ENCODE measurements at regions not wholly inside any gene's neighbourhood (a gene's known extent, or its start where the extent isn't known, plus 50 kb on each side); places are given as distances from the start of the nearest gene placed in this dataset.
"Not testable (repeated sequence)": the region's sequence is repeated elsewhere in the genome, so short reads cannot be mapped to it uniquely, and the experiment has no call there.

DNA sequence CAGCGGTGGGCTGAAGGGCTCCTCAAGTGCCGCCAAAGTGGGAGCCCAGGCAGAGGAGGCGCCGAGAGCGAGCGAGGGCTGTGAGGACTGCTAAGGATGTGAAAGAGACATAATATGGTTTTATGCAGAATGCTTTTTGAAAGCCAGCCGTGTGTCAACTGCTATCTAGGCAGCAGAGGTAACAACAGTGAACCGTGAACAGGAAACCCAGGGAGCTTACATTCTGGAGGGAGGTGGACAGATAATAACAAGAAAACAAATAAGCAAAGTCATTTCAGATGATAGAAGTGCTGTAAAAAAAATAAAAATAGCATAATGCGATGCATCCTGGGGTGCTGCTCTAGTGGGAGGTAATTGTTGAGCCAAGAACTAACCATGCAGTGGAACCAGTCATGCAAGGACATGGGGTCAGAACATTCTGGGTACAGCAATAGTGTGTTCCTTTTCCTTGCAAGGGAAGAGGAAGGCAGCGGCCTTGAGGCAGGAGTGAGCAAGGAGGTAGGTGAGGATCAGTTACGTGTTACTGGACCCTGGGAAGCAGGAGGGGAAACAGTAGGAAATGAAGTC lies 134.4 kb upstream of the TMEM170B start:
- DNase-seq: no peak

DNA sequence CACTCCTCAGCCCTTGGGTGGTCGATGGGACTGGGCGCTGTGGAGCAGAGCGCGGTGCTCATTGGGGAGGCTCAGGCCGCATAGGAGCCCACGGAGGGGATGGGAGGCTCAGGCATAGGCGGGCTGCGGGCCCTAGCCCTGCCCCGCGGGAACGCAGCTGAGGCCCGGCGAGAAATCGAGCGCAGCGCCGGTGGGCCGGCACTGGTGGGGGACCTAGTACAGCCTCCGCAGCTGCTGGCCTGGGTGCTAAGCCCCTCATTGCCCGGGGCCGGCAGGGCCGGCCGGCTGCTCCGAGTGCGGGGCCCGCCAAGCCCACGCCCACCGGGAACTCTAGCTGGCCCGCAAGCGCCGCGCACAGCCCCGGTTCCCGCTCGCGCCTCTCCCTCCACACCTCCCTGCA lies 135.0 kb upstream of the TMEM170B start:
- not testable (repeated sequence) for DNase-seq

DNA sequence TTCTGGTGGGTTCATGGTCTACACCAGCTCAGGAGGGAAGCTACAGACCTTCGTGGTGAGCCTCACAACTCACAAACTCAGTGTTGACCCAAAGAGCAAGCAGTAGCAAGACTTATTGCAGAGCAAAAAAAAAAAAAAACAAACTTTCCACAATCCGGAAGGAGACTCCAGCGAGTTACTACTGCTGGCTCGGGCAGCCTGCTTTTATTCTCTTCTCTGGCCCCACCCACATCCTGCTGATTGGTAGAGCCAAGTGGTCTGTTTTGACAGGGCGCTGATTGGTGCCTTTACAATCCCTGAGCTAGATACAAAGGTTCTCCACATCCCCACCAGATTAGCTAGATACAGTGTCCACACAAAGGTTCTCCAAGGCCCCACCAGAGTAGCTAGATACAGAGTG lies 135.6 kb upstream of the TMEM170B start:
- not testable (repeated sequence) for DNase-seq

DNA sequence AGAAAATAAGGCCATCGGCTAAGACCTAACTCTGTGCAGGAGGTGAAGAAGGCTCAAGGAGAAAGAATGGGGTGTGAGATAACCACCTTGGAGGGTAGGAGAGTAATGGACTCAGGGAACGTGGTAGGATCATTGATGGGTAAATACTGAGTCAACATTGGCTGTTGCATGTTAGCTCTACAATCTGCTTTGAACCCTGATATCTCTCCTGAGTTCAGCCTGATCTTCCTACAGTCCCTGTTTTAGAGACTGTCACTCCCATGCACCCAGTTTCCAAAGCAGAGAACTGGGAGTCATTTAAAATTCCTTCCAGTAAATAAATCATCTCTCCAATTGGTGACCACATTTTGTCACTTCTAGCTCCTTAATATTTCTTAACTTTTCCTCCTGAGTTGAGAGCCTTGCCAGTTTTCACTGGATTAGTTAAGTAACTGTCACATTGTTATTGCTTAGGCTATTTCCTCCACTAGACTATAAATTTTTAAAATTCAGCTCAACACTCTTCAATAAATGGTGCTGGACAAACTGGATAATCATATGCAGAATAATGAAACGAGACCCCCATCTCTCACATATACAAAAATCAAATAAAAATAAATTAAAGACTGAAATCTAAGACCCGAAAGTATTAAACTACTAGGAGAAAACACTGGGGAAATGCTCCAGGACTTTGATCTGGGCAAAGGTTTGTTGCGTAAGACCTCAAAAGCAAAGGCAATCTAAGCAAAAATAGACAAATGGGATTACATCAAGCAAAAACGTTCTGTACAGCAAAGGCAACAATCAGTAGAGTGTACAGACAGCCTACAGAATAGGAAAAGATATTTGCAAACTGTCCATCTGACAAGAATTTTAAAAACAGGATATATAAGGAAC lies 138.9 kb upstream of the TMEM170B start:
- DNase-seq: no peak

DNA sequence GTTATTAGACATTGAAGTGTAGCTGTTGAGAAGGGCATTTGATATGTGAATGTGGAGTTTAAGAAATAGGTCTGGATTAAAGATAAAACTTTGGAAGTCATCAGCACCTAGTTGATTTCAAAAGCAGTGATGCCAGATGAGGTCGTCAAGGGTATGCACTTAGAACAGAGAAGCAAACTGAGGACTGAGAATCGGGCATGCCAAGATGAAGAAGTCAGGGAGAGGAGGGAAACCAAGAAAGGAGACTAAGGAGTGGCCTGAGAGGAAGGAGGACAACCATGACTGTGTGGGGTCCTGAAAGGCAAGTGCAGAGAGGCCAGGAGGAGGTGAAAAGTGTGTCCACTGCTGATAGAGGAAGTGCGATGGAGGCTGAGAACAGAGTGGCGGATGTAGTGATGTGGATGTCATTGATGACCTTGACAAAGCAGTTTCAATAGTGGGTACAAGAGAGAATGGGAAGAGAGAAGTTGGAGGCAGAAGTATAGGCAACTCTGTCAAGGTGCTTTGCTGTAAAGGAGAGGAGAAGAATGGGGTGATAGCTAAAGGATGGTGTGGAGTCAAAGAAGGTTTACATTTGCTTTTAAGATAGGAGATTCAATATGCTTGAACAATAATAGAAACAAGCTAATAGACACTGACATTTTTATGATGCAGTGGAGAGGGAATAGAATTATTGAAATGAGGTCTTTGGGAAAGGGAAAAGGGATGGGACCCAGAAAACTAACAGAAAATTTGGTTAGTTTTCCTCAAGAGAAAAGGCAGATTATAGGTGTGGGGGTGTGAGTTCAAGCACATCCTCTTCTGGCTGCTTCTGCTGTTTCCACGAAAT lies 139.7 kb upstream of the TMEM170B start:
- DNase-seq: no peak

DNA sequence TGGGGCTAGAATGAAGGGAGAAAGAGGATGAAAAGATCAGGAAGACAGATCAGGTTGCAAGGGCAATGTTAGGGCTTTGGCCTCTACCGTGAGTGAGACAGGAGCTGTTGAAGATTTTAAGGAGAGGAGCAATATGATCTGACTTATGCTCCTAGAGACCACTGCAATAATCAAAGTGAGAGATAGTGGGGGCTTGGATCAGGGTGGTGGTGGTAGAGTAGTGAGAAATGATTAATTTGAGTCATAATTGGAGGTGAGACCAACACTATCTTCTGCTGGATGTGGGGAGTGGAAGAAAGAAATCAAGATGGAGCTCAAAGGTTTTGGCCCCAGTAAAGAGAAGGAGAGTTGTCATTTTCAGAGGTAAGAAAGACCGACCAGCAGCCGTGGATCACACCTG lies 140.7 kb upstream of the TMEM170B start:
- no peak for DNase-seq

DNA sequence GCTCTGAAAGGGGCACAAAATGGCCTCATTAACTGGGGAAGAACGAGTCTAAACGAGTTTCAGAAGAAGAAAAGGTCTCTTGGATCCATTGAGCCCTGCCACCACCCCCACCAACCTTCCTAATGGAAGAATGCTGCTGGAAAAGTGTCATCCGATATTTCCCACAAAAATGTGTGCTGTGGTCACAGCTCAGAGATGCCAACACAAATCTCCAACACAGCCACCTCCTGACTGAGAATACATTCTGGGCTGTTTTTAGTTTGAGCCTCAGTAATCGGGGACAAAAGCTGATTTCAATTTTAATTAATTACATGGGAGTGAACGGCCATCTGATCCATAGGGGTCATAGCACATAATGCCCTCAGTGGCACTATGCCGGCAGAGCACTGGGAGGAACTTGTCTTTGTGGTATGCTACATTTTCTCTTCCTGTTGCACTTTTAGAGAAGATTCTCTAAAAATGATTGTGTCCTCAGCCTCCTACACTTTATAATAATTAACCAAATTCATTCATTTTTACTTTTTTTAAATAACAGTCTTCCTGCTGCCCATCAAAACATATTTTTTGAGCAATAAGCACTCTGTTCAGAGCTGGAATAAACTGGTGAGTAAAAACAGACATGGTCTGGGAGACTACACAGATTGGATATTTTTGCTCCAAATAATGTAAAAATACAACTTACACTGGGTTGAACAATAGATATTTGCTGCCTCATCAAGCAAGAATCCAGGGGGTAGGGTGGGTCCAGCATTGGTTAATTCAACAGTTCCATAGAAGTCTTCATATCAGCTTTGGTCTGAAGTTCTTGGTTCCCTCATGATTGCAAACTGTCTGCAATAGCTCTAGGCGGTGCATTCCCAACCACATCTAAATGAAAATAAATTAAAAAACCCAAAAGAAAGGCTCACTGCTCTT lies 143.6 kb upstream of the TMEM170B start:
- DNase-seq: no peak

DNA sequence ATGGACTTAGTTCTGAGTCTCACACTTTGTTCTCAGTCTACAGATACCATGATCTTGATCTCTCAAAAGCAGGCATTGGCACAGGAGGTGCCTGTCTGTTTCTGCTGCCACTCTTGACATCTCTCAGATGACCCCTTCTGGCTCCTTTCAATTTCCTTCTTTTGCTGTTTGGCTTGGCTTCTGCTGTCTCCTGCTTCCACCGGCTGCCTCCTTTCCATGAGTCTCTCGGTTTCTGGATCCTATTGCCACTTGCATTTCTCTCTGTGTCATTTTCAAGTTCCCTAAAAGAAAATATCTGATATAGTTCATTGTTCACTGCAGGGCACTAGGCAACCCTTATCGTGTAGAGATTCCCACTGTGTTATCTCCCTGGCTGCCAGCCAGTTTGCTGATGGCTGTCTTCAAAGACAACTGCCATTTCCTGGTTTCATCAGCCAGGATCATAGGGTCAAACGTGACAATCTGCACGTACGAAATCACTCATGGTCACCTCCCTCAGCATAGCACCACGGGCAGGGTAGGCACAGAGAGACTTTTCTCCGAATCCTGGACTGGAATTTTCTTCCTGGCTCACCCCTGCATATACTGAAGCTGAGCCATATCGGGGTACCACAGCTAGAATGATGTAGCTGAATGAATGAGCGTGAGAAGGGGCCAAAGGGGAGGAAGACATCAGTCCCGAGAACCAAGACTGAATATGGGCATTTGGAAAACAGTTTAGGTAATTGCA lies 144.6 kb upstream of the TMEM170B start:
- no peak for DNase-seq

DNA sequence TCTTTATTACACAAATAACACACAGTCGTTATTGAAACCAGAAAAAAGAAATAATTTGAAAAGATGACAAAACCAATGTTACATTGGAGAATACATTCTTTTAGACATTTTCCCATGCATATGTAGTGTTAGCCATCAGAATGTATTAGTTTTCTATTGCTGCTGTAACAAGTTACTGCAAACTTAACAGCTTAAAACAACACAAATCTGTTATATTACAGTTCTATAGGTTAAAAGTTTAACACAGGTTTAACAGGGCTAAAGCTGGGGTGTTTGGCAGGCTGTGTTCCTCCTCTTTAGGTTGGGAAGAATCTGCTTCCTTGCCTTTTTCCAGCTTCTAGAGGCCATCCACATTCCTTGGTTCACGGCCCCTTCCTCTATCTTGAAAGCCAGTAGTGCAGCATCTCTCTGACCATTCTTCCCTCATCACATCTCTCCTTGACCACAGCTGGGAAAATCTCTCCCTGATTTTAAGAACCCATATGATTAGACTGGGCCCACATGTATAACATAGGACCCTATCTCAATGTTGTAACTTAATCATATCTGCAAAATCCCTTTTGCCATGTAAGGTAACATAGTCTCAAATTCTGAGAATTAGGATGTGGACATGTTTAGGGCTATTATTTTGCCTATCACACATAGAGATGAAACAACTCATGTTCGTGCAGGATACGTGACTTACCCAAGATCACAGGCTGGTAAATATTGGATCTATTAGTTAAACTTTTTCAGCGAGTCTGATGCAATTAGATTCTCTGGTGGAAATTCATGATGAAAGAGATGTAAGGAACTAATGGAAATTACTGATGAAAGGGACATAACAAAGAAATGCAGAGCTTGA lies 145.4 kb upstream of the TMEM170B start:
- no peak for DNase-seq

DNA sequence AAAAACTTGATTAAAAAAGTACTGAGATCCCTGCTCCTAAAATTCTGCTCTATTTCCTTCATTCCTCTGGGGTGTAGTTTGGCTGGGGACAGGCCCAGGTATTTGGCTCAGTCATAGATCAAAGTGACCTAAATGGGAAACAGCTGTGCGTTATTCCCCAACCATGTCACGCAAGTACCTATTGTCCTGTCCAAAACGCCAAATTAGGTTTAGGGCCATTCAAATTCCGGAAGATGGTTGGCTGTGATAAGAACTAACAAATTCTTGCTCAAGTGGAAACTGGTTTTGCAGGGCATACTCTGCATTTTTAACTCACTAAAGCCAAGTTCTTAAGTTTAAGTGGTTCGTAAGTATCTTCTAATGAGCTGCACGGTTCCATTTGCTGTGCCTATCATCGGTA lies 147.6 kb upstream of the TMEM170B start:
- no peak for DNase-seq

DNA sequence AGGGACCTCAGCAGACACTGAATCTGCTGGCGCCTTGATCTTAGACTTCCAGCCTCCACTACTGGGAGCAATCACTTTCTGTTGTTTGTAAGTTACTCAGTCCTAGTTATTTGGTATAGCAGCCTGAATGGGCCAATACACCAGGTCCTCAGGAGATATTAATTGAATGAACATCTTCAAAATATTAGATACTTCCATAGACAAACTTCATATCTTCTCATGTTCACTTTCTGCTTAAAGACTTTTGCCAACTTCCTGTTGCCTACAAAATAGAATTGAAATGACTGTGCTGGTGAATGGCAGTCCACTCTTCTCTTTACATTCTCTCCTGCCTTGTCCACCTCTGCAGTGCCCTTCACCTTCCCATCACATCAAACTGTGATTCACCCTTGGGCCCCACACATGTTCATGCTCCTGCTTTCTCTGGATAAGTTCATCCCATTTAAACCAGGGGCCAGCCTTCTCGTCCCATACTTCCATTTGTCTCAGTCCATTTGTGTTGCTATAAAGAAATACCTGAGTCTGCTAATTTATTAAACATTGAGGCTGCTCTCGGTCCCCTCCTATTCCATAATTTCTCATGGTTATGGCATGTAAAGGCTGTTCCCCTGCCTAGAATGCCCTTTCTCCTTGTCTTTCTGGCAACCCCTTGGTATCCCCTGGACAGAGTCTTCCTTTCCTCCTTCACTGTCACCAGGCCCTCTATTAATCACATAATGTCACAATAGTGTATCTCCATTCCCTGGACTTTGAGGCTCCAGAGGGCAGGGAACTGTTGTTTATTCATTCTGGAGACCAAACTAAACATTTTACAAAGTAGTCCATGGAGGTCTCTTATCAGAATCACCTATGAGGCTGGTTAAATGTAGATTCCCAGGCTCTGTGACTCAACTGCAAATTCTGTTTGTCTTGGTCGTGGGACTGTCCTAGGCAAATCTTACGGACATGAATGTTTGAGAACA lies 148.3 kb upstream of the TMEM170B start:
- DNase-seq: no peak

DNA sequence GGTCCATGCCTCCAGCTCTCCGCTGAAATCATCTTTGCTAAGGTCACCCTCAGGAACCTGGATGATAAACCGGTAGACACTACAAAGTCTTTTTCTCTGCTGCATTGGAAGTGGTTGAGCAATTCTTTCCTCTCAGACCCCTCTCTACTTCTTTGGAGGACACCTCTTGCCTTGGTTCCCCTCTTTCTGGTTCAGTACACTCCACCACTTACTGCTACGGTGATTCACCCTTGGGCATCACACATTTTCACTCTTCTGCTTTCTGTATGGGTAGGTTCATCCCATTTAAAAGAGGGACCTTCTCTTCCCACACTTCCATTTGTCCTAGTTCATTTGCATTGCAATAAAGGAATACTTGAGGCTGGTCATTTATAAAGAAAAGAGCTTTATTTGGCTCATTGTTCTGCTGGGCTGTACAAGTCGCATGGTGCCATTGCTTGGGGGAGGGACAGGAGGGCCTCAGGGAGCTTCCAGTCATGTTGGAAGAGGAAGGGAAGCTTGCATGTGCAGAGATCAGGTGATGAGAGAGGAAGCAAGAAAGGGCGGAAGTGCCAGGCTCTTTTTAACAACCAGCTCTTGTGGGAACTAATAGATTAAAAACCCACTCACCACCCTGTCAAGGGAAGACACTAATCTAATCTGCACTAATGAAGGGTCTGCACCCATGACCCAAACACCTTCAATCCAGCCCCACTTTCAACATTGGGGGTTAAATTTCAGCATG lies 149.7 kb upstream of the TMEM170B start:
- no peak for DNase-seq

DNA sequence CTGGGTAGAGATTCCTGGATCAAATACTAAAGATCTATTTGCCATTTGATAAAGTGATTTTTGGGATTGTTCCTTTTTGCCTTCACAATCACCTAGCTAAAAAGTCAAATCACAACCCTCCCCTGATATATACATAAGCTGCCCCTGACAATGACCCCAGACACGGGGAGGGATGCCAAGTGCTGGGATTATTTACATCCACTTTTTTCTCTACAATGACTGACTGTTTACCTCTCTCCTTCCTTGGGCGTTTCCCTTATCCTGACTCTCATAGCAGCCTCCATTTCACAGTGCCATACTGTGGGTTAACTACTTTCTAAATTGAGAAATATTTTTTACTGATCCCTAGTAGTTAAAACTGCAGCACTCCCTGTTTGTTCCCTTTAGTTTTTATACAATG lies 150.8 kb upstream of the TMEM170B start:
- DNase-seq: no peak

DNA sequence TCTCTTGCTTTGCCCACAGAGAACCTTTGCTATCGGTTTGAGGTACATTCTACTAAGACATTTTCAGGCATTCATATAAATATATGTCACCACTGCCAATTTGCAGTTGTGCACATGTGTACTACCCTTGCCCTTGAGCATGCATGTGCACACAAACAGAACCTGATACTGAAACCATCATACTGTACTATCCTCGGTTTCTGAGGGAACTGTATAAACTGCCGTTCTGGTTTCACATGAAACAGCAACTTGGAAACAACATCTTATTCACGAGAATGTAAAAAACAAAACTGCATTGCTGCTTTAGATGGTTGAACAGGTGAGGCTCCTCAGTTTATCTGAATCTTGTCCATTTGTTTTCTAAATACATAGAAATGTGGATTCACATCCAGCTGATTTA lies 151.2 kb upstream of the TMEM170B start:
- DNase-seq: no peak

DNA sequence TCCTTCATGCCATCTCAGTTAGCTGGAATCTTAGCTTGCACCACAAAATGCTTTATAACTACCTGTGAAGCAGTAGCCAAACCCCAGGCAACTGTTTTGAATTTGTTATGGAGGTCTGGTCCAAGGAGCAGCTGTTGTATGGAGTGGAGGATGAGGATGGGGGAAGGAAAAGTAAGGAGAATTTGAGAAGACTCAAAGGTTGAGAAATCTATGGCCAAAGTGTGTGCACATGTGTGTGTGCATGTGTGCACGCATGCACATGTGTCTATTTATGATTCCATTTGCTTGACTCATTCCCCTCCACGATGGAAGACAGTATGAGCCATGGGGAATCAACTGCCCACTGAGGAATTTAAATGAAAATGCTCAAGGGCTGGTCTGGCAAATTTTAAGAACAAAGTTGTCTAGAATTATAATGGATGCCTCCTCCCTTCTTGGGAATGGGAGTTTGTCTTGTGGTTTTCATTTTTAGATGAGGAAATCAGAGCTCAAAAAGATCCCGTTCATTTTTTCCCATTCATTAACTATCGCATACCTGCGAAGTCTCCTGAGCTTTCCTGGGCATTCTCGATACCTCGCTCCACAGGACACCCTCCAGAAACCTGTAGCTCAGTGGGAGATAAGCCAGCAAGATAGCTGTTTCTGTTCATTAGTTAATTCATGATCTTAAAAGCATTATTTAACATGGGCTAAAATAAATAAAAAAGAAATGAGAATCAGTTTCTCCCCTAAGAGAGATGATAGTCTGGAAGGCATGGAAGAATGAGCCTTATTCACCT lies 152.3 kb upstream of the NEDD9 start:
- DNase-seq: no peak

DNA sequence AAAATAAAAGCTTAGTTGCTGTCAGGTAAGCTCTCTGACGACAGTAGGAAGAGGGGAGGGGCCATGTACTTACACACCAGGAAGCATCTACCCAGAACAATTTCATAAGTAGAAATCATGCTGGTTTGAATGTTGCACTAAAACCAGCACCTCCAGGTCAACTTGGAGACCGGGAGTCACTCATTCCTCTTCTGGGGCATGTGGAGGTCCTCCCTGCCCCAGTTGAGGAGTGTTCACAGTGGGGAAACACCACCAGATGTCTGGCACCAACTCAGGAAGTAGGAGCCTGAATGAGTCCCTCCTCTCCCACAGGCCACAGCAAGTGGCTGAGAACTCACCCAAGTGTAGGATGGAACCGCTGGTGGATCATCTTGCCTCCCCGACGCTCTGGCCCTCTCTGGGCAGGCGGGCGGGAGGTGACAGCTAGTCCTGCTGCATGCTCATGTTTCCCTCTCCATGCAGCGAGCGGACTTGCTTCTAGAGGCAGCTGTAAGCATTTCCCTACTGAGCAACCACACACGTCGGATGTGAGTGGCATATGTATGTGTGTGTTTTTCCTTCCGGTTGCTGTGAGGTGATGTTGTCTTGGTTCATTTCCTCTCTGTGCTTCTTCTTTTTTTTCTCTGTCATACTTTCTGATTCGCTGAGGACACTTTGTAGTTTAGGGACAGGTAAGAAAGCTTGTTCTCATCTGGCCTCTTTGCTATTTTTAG lies 149.5 kb upstream of the NEDD9 start:
- no peak for DNase-seq

DNA sequence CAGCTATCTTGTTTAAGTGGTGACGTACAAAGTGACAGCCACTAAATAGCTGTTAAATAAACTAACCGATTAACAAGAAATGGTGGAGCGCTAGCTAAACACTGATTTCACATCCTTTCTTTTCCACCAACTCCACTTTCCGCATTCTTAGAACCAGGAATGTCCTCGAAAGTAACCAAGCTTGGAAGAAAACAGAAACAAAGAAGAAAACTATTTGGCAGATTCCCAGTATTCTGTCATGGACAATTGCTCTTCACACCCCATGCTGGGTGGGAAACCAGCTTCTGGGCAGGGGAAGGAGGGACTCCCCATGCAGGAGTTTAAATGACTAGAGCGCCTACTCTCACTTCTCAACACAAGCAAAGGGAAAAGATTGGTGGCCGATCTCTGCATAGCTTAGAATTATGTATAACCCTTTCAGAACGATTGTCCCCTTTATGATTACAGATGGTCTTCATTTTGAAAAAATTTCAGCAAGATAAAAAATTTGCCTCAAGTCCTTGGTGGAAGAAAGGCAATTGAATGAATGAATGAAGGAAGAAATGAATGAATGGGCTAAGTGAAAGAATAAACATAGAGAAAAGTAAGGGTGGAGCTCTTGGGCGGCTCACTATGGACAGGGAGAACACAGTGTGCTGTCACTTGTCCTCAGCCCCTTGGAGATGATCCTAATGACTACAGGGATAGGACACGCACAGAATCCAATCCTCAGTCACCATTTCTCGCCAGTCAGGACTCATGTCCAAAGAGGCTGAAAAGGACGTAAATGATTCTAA lies 148.7 kb upstream of the NEDD9 start:
- DNase-seq: no peak
